Omental fat pad (tissue), 3 donors: ENCODE measurements at regions not wholly inside any gene's neighbourhood (a gene's known extent, or its start where the extent isn't known, plus 50 kb on each side); places are given as distances from the start of the nearest gene placed in this dataset.

Source experiments
- ATAC-seq: fragments of 150-250 bp; one replicate; pipeline ENCODE4 v1.9.1; 2016; ENCODE audit warnings: mild to moderate bottlenecking, moderate library complexity; ENCODE audit not compliant: low FRiP score
- DNase-seq: peaks from one replicate; pipeline ENCODE4 v3.0.0-alpha.2; 2019; ENCODE audit warnings: low spot score
- TF ChIP-seq, protein P1 (sequence below), 3 donors: fragments of 450-650 bp; IDR thresholded peaks; one replicate each; pipeline ENCODE4 v1.5.1; 2016 to 2017; ENCODE audit warnings: antibody characterized with exemption in 3 of 3, mild to moderate bottlenecking in 3 of 3, moderate library complexity in 2 of 3

DNA sequence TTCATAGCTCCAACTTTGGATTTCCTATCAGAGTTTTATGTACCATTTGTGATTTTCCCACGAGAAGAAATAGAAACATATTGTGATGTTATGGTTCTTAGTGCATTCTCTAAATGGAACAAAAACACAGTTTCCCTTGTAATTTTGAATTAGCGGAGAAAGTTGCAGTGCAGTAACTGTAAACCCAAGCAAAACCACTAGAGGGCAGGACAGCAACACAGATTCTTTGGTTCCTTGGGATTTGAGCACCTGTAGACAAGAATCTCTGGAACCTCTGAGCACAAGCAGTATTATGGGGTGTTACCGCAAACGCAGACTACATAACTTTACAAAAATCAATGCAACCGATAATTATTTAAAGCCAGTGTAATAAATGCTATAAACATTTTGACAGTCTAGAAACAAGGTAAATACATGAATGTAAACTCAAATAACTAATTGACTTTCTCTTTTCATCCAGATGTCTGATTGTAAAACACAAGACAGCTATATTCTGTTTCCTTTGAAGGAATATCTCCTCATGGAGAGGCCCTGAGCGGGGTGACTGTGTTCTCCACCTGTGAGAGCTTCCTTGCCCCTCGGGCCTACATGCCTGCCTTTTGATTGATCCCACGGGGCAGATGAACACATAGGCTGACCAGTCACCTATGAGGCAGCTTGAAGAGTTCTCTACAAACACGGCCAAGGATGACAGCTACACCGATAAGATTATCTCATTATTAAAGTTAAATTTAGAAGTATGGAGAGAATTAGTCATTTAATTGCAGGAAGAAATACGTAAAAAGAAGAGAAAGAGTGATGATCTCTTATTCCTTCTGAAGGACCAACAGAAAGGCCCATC is 67.5 kb upstream of the COL21A1 start:
- TF ChIP-seq, protein P1, sequence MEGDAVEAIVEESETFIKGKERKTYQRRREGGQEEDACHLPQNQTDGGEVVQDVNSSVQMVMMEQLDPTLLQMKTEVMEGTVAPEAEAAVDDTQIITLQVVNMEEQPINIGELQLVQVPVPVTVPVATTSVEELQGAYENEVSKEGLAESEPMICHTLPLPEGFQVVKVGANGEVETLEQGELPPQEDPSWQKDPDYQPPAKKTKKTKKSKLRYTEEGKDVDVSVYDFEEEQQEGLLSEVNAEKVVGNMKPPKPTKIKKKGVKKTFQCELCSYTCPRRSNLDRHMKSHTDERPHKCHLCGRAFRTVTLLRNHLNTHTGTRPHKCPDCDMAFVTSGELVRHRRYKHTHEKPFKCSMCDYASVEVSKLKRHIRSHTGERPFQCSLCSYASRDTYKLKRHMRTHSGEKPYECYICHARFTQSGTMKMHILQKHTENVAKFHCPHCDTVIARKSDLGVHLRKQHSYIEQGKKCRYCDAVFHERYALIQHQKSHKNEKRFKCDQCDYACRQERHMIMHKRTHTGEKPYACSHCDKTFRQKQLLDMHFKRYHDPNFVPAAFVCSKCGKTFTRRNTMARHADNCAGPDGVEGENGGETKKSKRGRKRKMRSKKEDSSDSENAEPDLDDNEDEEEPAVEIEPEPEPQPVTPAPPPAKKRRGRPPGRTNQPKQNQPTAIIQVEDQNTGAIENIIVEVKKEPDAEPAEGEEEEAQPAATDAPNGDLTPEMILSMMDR (IDR thresholded peaks at IDR 0.05) = peak in 1 of 3 donors; percentile 7
- ATAC-seq = no peak
- no peak for DNase-seq

DNA sequence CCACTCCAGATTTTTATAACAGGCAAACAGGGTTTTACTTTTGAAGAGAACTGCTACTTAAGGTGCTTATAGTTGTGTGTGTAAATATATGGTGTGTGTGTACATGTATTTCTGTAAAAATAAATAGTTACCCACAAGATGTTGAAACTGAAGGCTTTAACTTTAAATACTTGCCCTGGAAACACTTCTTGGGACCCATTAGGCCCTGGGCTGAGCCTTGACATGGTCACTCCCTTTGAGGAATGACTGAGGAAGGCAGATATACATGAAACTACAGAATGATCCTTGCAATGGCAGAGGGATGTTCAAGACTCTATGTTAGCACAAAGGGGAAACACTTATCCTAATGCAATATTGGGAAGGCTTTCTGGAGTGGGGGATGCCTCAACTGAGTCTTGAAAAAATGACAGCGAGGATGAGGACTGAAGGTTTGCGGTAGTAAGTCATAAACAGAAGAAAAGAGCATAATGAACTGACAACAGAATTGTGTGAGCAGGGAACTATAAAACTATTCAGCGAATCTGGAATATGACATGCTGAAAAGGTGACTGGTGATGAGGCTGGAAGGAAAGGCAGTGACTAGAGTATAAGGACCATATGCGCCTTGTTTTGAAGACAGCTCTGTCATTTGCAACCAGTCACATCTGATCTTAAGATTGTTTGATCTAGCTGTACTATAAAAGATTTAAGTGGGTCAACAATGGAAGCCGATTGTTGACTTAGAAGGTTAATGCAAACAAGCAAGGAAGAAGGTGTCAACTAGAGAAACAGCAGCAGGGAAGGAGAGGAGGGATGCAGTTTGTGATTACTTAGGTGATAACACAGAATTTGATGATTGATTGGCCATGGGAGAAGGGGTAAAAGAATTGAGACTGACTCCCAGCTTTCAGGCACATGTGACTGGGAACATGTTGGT is 64.4 kb upstream of the COL21A1 start:
- ATAC-seq (no peak), DNase-seq (no peak)
- TF ChIP-seq, protein P1 (IDR thresholded peaks at IDR 0.05) = no peak

DNA sequence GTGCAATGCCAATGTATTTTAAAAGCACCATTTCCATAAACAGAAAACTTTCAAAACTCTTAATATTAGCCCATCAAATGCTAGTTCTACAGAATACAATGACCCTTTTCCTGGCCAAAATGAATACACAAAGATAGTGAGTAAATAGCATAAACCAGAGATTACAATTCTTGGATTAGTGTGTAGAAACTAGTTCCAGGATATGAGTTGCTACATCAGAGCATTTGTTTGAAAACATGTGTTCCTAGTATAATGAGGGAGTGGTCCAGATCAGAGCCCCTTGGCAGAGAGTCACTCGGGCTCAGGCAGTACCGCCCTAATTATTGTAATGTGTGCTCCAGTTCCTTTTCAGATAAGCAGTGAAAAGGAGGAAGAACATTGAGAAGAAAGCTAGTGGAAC is 63.7 kb upstream of the COL21A1 start:
- ATAC-seq = no peak
- DNase-seq = no peak
- TF ChIP-seq, protein P1 (IDR thresholded peaks at IDR 0.05) = no peak

DNA sequence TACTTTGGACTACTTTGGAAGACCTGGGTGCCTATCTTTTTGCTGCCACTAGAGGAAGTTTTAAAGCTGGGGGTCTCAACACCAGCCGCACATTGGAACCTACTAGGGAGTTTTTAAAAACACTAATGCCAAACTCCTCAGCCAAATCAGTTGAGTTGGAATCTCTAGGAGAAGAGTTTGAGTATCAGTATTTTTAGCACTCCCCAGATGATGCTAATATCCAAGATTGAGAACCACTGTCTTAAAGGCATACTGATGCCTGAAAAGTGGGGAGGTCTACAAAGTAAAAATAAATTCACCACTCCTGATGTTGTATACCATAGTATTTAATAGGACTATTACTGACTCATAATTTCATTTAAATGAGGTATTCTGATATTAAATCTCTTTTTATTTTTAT is 62.9 kb upstream of the COL21A1 start:
- DNase-seq (no peak), ATAC-seq (no peak)
- TF ChIP-seq, protein P1 (IDR thresholded peaks at IDR 0.05) = no peak

DNA sequence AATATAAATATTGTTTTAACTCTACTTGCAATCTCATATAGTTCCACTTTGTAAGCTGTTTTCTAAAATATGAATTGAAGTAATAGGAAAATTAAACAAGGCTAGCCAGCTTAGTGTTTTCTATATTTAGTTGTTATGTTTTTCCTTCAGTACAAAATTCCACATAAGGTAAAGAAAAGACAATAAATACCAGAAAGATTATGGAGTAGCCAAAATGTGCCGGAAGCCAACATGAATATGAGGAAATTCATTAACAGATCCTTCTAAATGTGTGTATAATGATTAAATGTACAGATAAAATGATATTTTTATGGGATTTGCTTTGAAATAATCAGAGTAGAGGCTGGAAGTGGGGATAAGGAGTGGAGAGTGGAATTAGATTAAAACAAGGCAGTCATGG is 52.5 kb upstream of the COL21A1 start:
- DNase-seq = no peak
- no peak for ATAC-seq
- TF ChIP-seq, protein P1 (IDR thresholded peaks at IDR 0.05) = no peak

DNA sequence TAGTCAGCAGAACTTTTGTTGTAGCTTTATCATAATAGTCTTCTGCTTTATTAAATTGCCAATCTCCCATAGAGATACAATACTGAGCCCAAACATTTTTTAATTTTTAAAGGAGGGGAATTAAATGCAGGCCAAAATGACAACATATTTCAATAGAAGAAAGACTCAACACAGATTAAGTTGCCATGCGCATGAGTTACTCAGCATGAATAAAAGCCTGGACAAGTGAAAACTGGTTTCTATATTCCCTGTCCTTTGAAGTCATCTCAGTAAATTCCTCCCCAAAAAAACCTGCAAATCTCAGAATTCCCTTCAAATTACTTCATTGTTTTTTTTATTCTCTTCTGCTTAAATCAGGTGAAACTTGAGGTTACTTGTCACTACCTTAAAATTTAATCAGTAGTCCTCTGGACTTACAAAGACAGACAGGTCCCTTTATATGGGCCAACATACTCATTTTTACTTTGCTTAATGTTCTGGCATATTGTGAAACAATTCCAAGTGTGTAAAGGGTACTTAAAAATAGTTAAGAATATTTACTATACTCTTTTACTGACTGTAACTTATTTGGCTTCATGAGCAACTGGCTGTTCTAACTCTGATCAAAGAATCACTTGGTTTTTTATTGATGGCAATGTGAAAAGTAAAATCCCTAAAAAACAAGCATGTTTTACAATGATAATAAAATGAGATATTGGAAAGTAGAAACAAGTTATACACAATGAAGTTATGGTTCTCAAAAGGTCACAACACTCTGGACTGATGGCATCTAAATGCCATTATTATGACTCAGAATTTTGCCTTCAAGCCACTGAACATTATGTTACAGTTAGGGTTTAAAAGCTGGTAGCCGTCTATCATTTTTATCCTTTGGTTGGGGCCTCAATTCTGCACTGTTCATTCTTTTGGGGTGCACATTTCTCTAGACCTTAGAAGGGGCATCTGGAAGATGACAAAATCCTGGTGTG is 49.9 kb upstream of the COL21A1 start:
- ATAC-seq = no peak
- TF ChIP-seq, protein P1 (IDR thresholded peaks at IDR 0.05) = no peak
- no peak for DNase-seq
